ENCODE measurements at regions not wholly inside any gene's neighbourhood (a gene's known extent, or its start where the extent isn't known, plus 50 kb on each side); places are given as distances from the start of the nearest gene placed in this dataset.

DNA sequence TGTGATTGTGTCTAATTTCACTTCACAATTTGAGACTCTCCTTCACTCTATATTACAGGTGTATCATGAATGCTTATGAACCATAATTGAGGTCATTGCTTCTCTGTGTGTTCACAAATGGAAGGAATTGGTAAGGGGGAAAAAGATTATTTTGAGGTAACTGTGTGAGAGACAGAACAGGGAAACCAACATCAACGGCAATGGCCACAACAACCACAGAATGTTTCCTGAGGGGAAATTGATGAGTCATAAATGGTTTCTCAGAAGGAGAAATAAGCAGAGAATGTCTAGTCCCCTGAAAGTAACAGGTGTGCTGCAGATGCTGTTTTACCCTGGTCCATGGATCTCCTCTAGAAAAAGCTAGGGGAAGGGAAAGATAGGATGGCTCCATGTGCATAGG lies 361.2 kb upstream of the GALNT5 start:
- intact Hi-C loops (cut with micrococcal nuclease; ENCODE audit: unreplicated experiment), result loop anchor here (10.0 kb wide), 3 partner anchors 301 to 1521 kb away; partner anchors contain the start of gene NR4A2
- Histone ChIP-seq H3K9me3 (ENCODE audit: control insufficient read depth, insufficient read depth, low read depth, low read length) (no peaks in the 10 kb centered on the region), H3K4me1 (ENCODE audit: control insufficient read depth, insufficient read depth, low read length) (0 out of 2 replicates have a peak, but pooled peaks cover 3% of the 10 kb centered on the region), H3K36me3 (ENCODE audit: control insufficient read depth, insufficient read depth, low read length) (no peaks in the 10 kb centered on the region), H3K27me3 (ENCODE audit: control insufficient read depth, insufficient read depth, low read length) (no peaks in the 10 kb centered on the region; the same call in 1 of the 2 replicates), H3K4me3 (ENCODE audit: low read depth in 2 of 2, low read length in 2 of 2) (no peak overlapping the region), H3K27ac (ENCODE audit: low read length) (no peak overlapping the region)
- ChIA-PET CTCF (no interaction called here), POLR2A (no interaction called here)
- ATAC-seq, result no peak
- DNase-seq (ENCODE audit: low read depth, low spot score), result no peak
- BruUV-seq (replicated peaks), result no TSS peak
- in situ Hi-C loops (cut with HindIII; ENCODE audit: low pct_unique_long_range_greater_than_20kb, low sequenced_read_pairs), result no loop called here
- TF ChIP-seq TCF7L2 (IDR thresholded peaks at IDR 0.05; ENCODE audit: low read depth, low read length), result no peak
- TF ChIP-seq, protein P1, sequence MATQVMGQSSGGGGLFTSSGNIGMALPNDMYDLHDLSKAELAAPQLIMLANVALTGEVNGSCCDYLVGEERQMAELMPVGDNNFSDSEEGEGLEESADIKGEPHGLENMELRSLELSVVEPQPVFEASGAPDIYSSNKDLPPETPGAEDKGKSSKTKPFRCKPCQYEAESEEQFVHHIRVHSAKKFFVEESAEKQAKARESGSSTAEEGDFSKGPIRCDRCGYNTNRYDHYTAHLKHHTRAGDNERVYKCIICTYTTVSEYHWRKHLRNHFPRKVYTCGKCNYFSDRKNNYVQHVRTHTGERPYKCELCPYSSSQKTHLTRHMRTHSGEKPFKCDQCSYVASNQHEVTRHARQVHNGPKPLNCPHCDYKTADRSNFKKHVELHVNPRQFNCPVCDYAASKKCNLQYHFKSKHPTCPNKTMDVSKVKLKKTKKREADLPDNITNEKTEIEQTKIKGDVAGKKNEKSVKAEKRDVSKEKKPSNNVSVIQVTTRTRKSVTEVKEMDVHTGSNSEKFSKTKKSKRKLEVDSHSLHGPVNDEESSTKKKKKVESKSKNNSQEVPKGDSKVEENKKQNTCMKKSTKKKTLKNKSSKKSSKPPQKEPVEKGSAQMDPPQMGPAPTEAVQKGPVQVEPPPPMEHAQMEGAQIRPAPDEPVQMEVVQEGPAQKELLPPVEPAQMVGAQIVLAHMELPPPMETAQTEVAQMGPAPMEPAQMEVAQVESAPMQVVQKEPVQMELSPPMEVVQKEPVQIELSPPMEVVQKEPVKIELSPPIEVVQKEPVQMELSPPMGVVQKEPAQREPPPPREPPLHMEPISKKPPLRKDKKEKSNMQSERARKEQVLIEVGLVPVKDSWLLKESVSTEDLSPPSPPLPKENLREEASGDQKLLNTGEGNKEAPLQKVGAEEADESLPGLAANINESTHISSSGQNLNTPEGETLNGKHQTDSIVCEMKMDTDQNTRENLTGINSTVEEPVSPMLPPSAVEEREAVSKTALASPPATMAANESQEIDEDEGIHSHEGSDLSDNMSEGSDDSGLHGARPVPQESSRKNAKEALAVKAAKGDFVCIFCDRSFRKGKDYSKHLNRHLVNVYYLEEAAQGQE (IDR thresholded peaks at IDR 0.05; ENCODE audit: insufficient read depth in 1 of 2, low read depth in 2 of 2, low read length in 1 of 2), result no peak
- TF ChIP-seq SIN3A (IDR thresholded peaks at IDR 0.05; ENCODE audit: borderline replicate concordance, insufficient read depth, low read depth, low read length), result no peak
- TF ChIP-seq POLR2AphosphoS5 (IDR thresholded peaks at IDR 0.05; ENCODE audit: low read depth, low read length), result no peak
- TF ChIP-seq, protein P2, sequence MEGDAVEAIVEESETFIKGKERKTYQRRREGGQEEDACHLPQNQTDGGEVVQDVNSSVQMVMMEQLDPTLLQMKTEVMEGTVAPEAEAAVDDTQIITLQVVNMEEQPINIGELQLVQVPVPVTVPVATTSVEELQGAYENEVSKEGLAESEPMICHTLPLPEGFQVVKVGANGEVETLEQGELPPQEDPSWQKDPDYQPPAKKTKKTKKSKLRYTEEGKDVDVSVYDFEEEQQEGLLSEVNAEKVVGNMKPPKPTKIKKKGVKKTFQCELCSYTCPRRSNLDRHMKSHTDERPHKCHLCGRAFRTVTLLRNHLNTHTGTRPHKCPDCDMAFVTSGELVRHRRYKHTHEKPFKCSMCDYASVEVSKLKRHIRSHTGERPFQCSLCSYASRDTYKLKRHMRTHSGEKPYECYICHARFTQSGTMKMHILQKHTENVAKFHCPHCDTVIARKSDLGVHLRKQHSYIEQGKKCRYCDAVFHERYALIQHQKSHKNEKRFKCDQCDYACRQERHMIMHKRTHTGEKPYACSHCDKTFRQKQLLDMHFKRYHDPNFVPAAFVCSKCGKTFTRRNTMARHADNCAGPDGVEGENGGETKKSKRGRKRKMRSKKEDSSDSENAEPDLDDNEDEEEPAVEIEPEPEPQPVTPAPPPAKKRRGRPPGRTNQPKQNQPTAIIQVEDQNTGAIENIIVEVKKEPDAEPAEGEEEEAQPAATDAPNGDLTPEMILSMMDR (IDR thresholded peaks at IDR 0.05), result no peak

DNA sequence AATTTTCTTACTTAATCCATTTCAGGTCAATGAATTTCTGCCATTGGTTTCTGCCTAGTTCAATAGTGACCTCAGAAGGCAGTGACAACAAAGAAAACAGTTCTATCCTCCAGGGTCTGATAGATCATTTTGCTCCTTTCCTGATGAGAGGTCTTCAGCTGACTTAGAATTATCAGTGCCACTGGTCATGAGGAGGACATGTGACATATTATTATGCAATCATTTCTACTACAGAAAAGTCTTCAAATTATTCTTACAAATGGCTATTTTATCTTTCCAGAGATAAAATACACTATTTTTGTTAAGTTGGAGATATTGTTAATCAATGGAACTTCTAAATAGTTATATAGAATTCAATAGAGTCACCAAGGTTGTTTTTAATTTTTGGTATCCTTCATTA lies 360.0 kb upstream of the GALNT5 start:
- in situ Hi-C loops (cut with HindIII; ENCODE audit: low pct_unique_long_range_greater_than_20kb, low sequenced_read_pairs) (no loop called here), intact Hi-C loops (cut with micrococcal nuclease; ENCODE audit: unreplicated experiment) (loop anchor here (10.0 kb wide), 3 partner anchors 303 to 1523 kb away; partner anchors contain the start of gene NR4A2)
- TF ChIP-seq SIN3A (IDR thresholded peaks at IDR 0.05; ENCODE audit: borderline replicate concordance, insufficient read depth, low read depth, low read length), result no peak
- TF ChIP-seq, protein P1 (IDR thresholded peaks at IDR 0.05; ENCODE audit: insufficient read depth in 1 of 2, low read depth in 2 of 2, low read length in 1 of 2), result no peak
- TF ChIP-seq POLR2AphosphoS5 (IDR thresholded peaks at IDR 0.05; ENCODE audit: low read depth, low read length), result no peak
- no peak overlapping the region for H3K4me3 ChIP-seq (ENCODE audit: low read depth in 2 of 2, low read length in 2 of 2)
- BruUV-seq (replicated peaks), result no TSS peak
- H3K9me3 ChIP-seq (ENCODE audit: control insufficient read depth, insufficient read depth, low read depth, low read length), result no peaks in the 10 kb centered on the region
- no peaks in the 10 kb centered on the region for H3K36me3 ChIP-seq (ENCODE audit: control insufficient read depth, insufficient read depth, low read length)
- CTCF ChIA-PET, result no interaction called here
- no peak for ATAC-seq
- H3K4me1 ChIP-seq (ENCODE audit: control insufficient read depth, insufficient read depth, low read length), result 0 out of 2 replicates have a peak, but pooled peaks cover 3% of the 10 kb centered on the region
- no peak for DNase-seq (ENCODE audit: low read depth, low spot score)
- no peaks in the 10 kb centered on the region; the same call in 1 of the 2 replicates for H3K27me3 ChIP-seq (ENCODE audit: control insufficient read depth, insufficient read depth, low read length)
- POLR2A ChIA-PET, result no interaction called here
- no peak overlapping the region for H3K27ac ChIP-seq (ENCODE audit: low read length)
